Activated T-helper 9 cell treated with anti-CD3 and anti-CD28 coated beads, Interleukin-2, amount 50 U/mL, for 16 hours (primary cell): ENCODE measurements at regions not wholly inside any gene's neighbourhood (a gene's known extent, or its start where the extent isn't known, plus 50 kb on each side); places are given as distances from the start of the nearest gene placed in this dataset.
A peak's percentile ranks its signal among the peaks of the same experiment; 100 is the strongest.
"Not testable (repeated sequence)": the region's sequence is repeated elsewhere in the genome, so short reads cannot be mapped to it uniquely, and the experiment has no call there.

Experiments
- DNase-seq: peaks from one replicate; pipeline ENCODE4 v3.0.0-alpha.2; 2020; ENCODE audit warnings: low read depth

GRCh38 chr12:75662511-75663159 lies 151.2 kb upstream of the KRR1 start:
- DNase-seq: no peak

- DNase-seq: no peak
Measured at GRCh38 chr12:75661908-75662307, 150.5 kb upstream of the KRR1 start.

DNA sequence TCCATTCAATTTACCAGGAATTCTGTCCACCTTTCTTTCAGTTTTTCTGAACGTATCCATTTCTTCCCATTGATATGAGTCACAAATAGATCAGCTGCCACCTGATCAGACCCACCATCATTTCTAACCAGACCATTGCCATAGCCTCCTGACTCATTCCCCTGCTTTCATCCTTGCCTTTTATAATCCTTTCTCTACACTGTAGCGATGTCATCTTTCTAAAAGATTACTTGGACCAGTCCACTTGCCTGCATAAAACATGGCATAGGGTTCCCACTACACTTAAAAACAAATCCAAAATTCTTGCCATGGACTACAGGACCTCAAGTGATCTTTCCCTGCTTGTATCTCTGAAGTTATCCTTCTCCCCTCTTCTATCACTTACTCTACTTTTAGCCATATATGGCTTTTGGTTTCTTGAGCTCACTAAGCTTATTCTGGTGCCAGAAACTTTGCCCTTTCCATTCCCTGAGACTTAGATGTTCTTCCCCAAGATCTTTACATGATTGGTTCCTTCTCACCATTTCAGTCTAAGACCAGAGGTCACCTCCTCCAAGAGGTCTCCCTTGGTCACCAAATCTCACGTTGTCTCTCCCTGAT lies 149.5 kb upstream of the KRR1 start:
- DNase-seq: no peak

- DNase-seq: no peak
Measured at GRCh38 chr12:75660107-75660530, 148.7 kb upstream of the KRR1 start.

GRCh38 chr12:75658901-75659823 lies 147.8 kb upstream of the KRR1 start:
- no peak for DNase-seq

DNA sequence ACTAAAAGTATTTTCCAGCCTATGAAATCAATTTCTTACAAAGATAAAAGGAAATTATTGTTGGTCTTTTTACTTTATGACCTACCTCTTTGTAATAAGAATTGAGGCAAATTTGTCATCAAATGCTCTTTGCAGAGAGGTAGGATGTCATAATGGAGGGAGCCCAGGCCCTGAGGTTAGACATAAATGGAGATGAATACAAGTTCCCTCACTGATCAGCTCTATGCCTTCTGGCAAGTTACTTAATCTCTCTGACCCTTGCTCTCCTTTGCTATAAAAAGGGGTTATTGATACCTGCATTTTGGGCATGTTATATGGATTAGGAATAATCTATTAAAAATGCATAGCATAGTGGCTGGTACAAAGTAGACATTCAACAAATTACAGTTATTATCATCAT lies 146.9 kb upstream of the KRR1 start:
- DNase-seq: no peak

- DNase-seq: no peak
Measured at GRCh38 chr12:75657831-75658230, 146.4 kb upstream of the KRR1 start.

- not testable (repeated sequence) for DNase-seq
Measured at GRCh38 chr12:75657354-75657753, 145.9 kb upstream of the KRR1 start.

- no peak for DNase-seq
Measured at GRCh38 chr12:75656648-75657047, 145.2 kb upstream of the KRR1 start.

GRCh38 chr12:75656210-75656609 lies 144.8 kb upstream of the KRR1 start:
- DNase-seq: no peak

DNA sequence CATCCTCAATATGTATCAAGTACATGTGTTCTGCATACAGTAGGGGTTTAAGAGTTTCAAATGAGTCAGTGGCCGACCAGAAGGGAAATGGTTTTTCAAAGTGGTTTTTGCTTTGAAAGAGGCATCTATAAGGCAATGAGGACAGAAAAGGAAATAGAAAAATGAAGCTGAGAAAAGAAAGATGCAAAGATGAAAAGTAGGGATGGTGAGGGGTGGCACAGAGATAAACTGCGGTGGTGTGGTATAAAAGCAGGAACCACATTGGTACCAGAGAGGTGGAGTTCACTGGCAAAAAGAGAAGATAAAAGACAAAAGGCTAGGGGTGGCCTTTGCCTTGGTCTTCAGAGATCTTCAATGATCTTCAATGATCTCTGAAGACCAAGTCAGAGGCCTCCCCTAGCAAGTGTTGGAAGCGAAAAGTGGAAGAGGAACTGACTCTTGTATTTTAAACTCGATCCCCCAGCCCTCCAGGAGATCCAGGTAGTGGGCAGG lies 144.0 kb upstream of the KRR1 start:
- no peak for DNase-seq

DNA sequence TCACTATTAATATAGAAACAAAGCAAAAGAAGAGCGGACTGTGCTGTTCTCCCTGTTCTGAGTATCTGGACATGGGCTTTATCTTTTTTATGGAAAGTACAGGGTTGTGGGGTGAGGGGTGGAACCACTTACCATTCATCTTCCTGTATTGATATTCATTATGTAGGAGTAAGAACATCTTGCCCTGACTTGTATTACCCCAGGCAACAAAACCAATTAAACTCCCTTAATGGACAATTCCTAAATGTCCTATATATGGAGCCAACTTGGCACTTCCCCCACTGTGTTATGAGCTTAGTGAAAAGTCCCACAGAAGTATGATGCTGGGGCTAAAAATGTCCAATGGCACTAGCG lies 139.9 kb upstream of the KRR1 start:
- no peak for DNase-seq

- no peak for DNase-seq
Measured at GRCh38 chr12:75650595-75651341, 139.4 kb upstream of the KRR1 start.

- DNase-seq: no peak
Measured at GRCh38 chr12:75650100-75650499, 138.7 kb upstream of the KRR1 start.

GRCh38 chr12:75648856-75649255 lies 137.4 kb upstream of the KRR1 start:
- DNase-seq: no peak

DNA sequence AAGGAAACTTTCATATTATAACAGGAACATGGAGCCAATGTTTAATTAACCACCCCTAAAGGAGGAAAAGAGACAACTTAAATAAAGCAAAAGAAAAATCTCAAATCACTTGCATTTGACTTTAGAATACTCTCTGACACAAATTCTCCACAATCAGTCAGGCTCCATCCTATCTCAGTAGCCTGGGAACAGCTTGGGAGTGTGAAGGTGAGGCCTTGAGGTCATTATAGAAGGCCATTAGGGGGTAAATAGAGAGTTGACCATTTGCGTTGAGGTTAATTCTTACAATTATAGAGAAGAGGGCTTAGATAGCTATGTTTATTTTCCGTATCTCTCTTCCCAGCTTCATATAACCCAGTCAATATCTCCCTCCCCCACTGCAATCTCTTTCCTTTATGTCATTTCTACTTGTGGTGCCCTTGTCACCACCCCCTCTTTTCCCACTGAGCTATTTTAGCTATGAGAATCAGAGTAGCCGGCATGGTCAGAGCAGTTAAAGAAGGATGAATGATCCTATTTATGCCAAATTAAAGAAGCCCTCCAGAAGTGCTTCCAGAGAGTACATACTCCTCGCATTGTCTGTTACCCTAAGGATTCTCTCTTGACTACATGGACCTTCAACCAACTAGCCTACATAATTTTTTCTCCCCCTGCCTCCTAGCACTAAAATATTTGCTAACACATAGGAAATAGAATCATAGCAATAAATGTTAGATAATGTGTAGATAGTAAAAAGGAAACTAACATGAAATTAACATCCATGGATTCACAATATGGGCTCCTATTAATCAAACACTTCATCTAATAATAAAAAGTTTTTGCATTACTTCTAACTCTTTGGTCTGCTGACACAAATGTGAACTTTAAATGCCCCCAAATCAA lies 135.2 kb upstream of the KRR1 start:
- DNase-seq: no peak

- no peak for DNase-seq
Measured at GRCh38 chr12:75644472-75645072, 133.2 kb upstream of the KRR1 start.

- not testable (repeated sequence) for DNase-seq
Measured at GRCh38 chr12:75643119-75643518, 131.7 kb upstream of the KRR1 start.

DNA sequence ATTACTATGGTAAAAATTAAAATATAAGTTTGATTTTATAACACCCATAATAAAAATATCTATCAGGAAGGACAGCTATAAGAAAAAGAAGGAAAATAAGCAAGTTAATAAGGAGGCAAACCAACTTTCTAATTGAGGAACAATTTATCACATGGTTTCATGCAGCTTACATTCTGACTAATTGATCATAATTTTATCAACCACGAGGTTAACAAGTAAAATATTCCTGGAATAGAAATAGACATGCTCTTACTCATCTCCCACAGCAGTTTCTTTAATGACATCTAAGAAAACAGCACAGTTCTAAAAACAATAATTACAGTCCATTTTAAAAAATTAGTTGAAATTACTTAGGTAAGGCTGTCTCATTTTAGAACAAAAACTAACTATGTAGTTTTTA lies 130.8 kb upstream of the KRR1 start:
- no peak for DNase-seq

- peak; percentile 21 for DNase-seq
Measured at GRCh38 chr12:75641031-75641780, 129.8 kb upstream of the KRR1 start.
